Stimulated activated CD8-positive, alpha-beta memory T cell treated with anti-CD3 and anti-CD28 coated beads, Interleukin-15, amount 100 ng/mL, for 48 hours (primary cell): ENCODE measurements at regions not wholly inside any gene's neighbourhood (a gene's known extent, or its start where the extent isn't known, plus 50 kb on each side); places are given as distances from the start of the nearest gene placed in this dataset.

Source experiments
- DNase-seq, 2 donors: peaks; one replicate each; pipeline ENCODE4 v3.0.0-alpha.2; 2020; ENCODE audit warnings: low read depth in 2 of 2

GRCh38 chr2:19748711-19749506, 152.9 kb downstream of the TTC32 start:
- DNase-seq, result no peak

DNA sequence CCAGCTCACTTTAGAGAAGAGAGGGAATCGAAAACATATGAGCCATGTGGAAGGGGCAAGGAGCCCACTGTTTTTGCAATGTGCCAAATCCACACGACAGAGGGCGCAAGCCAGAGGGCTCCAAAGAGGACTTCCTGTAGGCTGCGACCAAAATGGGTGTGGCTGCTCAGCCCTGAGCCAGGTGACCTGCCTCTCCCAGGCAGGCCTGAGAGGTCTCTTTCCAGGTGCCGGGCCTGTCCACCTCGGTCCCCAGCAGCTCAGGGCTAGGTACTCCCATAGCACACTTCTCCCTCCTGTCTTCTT, 153.8 kb downstream of the TTC32 start:
- no peak for DNase-seq

GRCh38 chr2:19747310-19748072, 154.3 kb downstream of the TTC32 start:
- no peak for DNase-seq

GRCh38 chr2:19746611-19747309, 155.0 kb downstream of the TTC32 start:
- DNase-seq, result no peak

DNA sequence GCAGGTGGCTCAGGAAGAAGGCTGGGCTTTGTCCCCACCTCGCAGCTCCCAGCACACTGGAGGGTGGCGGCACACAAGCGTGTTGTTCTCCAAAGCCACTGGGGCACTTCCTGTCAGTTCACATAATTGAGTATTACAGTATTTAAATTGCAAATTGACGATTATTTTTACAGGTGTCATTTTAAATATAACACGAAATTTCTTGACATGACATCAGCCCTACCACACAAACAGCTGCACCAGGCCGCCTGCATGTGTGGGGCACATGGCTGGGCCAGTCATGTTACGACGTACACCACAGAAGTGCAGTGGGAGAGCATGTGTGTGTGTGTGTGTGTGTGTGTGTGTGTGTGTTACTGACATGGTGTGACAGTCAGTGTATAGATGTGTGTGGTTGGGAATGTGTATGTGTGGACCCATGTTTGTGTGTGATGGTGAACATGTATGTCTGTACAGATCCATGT, 155.6 kb downstream of the TTC32 start:
- no peak for DNase-seq

DNA sequence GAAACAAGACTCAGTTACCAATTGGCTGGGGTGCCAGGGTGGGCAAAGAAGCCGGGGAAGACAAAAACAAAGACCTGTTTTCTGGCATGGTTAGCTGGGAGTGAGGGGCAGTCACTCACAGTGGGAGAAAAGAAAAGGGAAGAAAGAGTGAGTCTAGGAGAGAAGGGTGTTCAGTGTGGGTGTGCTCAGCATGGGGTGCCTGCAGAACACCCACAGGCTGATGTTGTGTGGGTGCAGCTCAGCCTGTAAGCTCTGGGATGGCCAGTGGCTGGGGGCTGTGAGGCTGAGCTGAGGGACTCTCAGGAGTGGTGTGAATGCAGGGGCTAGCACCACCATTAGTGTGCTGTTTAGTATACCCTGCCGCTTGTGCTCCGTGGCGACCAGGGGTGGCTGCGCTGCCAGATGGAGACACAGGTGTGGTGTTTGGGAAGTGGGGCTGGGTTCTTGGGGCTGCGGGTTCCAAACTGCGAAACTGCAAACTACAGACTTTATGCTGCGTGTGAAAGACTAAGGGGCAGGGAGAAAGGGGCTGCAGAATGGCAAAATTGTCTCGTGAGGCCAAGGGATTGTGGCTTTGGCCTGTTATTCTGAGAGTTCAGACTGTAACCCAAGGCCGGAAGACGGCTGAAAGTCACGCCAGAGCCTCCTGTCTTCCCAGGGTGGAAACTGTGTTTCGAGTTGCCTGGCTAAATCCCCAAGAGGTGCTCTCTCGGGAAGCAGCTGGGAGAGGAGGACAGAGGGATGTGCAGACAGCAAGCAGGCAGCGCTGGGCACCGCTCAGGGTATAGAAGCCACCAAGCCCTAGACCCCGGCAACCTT, 156.3 kb downstream of the TTC32 start:
- DNase-seq, result no peak

DNA sequence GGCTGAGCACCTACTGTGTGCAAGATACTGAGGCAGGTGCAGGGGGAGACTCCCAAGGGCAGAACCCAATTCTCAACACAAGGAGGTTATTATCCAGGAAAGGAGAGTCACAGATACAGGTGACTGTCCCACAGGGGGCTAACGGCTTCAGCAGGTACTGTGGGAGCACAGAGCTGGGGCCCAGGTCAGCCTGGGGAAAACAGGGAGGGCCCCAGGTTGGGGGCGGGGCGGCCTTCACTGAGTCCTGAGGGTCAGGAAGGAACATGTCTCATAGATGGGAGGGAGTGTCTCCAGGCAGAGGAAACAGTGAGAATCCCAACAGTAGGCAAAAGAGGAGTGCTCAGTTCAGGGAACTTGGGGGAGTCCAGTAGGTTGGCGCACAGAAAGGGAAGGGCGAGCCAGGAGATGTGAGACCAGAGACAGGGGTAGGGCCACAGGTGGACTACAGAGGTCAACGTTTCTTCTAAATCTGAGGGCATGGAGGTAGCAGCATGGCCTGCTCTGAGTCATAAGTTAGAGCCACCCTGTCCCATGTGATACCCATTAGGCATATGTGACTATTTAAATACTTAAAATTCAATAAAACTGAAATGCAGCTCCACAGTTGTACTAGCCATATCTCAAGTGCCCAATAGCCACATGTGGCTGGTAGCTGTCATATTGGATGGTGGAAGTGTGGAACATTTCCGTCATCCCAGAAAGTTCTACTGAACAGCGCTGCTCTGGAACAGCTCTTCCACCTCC, 157.2 kb downstream of the TTC32 start:
- DNase-seq, result no peak

DNA sequence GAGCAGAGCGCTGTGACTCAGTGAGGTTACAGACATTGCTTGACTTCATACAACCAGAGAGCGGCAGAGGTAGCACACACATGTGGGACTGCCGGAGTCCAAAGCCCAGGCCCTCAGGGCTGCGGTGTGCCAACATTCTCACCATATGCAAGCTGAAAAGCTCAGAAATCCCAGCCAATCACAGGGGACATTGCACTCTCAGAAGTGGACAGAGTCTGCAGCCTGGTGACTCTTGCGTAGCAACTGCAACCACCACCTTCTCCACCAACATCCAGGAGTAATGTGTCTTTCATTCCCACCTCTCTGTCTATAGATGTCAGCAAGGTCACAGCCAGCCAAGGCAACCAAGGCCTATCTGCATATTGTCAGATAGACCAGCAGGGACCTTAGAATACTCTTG, 158.1 kb downstream of the TTC32 start:
- DNase-seq, result no peak

- DNase-seq, result no peak
Measured at GRCh38 chr2:19742872-19743271, 158.9 kb downstream of the TTC32 start.

- no peak for DNase-seq
Measured at GRCh38 chr2:19739256-19739655, 162.5 kb downstream of the TTC32 start.

DNA sequence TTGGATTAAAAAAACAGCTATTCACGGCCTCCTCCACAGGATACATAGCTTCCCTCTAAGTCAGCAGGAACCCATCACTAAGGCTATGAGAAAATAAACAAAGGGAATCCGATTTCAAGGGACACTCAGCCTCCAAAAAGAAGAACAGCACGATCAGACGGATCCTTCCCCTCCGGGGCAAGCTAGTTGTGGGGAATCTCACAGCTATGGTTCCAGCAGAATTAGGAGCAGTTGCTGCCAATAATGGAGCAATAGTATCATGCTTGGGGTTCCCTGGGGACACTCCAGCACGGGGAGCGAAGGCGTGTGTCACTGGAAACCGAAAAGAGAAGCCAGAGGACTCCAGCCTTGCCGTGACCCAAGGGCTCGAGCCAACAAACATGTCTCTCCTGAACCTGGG, 163.1 kb downstream of the TTC32 start:
- no peak for DNase-seq

DNA sequence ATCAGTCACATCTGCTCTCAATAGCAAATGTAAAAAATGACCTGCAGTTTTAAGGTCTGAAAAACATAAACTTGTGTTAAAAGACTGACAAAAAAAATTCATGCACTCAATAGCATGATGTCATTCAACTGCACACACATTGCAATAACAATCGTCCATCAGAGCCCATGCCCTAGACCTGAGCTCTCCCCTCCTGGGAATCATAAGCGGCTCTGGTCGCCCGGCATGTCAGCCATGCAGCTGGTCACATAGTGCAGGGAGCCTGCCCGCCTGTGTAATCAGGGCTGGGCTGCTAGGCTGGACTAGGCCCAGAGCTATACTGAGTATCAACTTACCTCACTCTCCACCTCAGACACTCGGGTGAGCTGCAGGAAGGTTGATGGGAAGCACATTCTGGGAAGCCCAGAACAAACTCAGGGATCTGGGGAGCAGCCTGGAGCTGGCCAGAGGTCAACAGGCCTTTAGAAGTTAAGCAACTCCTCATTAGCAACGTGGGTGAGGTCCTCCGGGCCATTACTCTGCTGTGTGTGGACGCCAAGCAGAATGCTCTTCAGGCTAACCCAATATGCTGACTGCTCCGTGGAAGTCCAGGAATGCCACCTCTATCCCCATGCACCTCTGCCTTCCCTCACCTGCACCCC, 165.5 kb downstream of the TTC32 start:
- no peak for DNase-seq

- no peak for DNase-seq
Measured at GRCh38 chr2:19733951-19734425, 167.8 kb downstream of the TTC32 start.

DNA sequence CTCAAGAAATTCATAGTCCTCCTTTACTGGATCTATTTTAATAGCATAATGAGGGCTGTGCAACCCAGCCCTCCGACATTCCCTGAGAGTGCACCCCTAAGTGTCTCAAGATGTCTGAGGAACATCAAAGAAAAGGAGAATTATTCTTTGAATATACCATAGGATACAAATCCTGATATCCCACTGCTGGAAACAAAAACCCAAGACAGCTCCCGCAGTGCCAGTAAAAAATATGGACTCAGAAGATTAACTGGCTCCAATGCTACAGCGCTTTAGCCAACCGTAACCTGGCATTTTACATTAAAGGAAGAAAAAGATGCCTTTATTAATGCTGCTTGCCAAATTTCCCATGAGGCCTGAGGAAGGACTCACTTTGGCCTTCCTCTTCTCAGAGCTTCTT, 168.4 kb downstream of the TTC32 start:
- DNase-seq, result no peak

DNA sequence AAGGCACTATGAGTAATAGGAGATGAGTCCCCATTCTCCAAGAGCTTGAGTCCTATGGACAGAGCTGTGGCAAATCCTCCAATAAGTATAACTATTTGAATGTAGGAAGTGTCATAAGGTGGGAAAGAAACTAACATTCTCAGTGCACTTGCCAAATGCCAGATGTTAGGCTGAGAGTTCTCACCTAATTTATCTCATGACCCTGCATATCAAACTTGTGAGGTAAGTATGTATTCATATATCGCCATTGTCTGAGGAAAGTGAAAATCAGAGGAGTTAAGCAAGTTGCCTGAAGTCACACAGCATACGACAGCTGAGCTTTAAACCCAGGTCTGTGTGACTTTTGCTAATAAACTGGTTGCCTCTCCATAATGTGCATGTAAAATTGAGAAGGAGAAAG, 169.5 kb downstream of the TTC32 start:
- no peak for DNase-seq

DNA sequence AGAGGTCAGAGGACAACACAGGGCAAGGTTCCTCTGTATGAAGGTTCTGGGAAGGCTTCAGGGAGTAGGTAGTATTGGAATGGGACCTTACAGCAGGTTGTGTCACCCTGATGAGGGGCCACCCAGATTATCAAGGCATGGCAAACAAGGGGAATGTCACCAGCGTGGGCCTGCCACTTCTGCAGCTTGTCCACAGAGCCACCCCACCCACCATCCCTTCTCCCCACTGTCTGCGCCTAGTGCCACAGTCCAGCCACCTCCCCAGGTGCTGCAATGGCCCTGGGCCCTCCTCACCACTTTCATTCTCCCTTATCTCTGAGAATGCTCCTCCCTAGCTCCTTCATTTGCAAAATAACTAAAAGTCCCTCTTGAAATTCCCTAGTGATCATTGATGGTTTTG, 170.3 kb downstream of the TTC32 start:
- no peak for DNase-seq

DNA sequence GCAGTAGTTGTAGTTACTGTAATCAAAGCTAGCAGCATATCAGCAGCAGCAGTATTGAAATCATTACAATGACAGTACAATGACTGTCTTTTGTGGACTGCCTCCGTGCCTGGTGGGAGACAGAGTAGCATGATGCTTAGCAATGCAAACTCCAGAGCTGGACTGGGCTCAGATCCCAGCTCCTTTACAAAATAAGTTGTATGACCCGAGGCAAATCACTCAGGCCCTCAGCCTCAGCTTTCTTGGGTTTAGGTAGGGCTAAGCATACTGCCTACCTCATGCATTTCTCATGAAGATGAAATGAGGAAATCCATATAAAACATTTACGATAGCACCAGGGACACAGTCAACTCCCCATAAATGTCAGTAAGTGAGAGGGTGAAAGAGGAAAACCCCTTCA, 170.7 kb downstream of the TTC32 start:
- no peak for DNase-seq

- no peak for DNase-seq
Measured at GRCh38 chr2:19728125-19728524, 173.7 kb downstream of the TTC32 start.

GRCh38 chr2:19725392-19725791, 176.4 kb downstream of the TTC32 start:
- DNase-seq, result no peak

GRCh38 chr2:19723021-19723420, 178.8 kb downstream of the TTC32 start:
- no peak for DNase-seq
